ENCODE measurements at regions not wholly inside any gene's neighbourhood (a gene's known extent, or its start where the extent isn't known, plus 50 kb on each side); places are given as distances from the start of the nearest gene placed in this dataset.
"Not testable (repeated sequence)": the region's sequence is repeated elsewhere in the genome, so short reads cannot be mapped to it uniquely, and the experiment has no call there.

GRCh38 chr5:173387293-173387692 lies 59.1 kb upstream of the STC2 start:
- not testable (repeated sequence) for TF ChIP-seq SIN3A (IDR thresholded peaks at IDR 0.05; ENCODE audit: borderline replicate concordance, low read depth, low read length); EP300 (IDR thresholded peaks at IDR 0.05; ENCODE audit: borderline replicate concordance in 1 of 2, low read depth in 1 of 2, low read length in 1 of 2); FOXM1 (IDR thresholded peaks at IDR 0.05; ENCODE audit: low read depth); TAF1 (IDR thresholded peaks at IDR 0.05; ENCODE audit: borderline replicate concordance, low read depth, low read length); RFX5 (IDR thresholded peaks at IDR 0.05; ENCODE audit: low read length); CTCF (IDR thresholded peaks at IDR 0.05); PBX3 (IDR thresholded peaks at IDR 0.05); POLR2AphosphoS5 (IDR thresholded peaks at IDR 0.05; ENCODE audit: low read depth, low read length); EZH2phosphoT487 (IDR thresholded peaks at IDR 0.05; ENCODE audit: borderline replicate concordance, low read depth); GABPA (IDR thresholded peaks at IDR 0.05; ENCODE audit: low read depth); USF1 (IDR thresholded peaks at IDR 0.05; ENCODE audit: borderline replicate concordance, low read depth); CHD2 (IDR thresholded peaks at IDR 0.05; ENCODE audit: low read length, partially characterized antibody); SMC3 (IDR thresholded peaks at IDR 0.05; ENCODE audit: low read depth, low read length); JUND (IDR thresholded peaks at IDR 0.05)
